NB4 (cell line): ENCODE measurements at regions not wholly inside any gene's neighbourhood (a gene's known extent, or its start where the extent isn't known, plus 50 kb on each side); places are given as distances from the start of the nearest gene placed in this dataset.

Source experiments
- DNase-seq: peaks from one replicate; pipeline ENCODE4 v3.0.0; 2010; ENCODE audit warnings: low read depth
- H3K4me3 ChIP-seq: one replicate; pipeline ENCODE4 v1.5.1; 2011; ENCODE audit warnings: mild to moderate bottlenecking, low read depth, low read length, moderate library complexity
- CTCF ChIP-seq: IDR thresholded peaks from one replicate; pipeline ENCODE4 v1.5.1; 2012; ENCODE audit warnings: low read depth, low read length
- MAX ChIP-seq: IDR thresholded peaks from 2 replicates; pipeline ENCODE4 v1.6.1; 2011; ENCODE audit warnings: low read depth, low read length
- MYC ChIP-seq: IDR thresholded peaks from 2 replicates; pipeline ENCODE4 v1.6.1; 2011; ENCODE audit warnings: low read depth, low read length
- POLR2A ChIP-seq: IDR thresholded peaks from 2 replicates; pipeline ENCODE4 v1.6.1; 2011; ENCODE audit warnings: mild to moderate bottlenecking; ENCODE audit not compliant: insufficient read length; ENCODE audit errors: extremely low read depth

- DNase-seq = no peak
- H3K4me3 ChIP-seq = no peak overlapping the region
- TF ChIP-seq CTCF (no peak), POLR2A (no peak), MYC (no peak), MAX (no peak)
These were observed 166.2 kb upstream of the CDKN3 start for GRCh38 chr14:54230645-54231044.

- TF ChIP-seq MAX (no peak), POLR2A (no peak), MYC (no peak), CTCF (no peak)
- no peak overlapping the region for H3K4me3 ChIP-seq
- DNase-seq = no peak
These were observed 164.1 kb upstream of the CDKN3 start for GRCh38 chr14:54232735-54233134.

GRCh38 chr14:54241517-54241916 lies 155.3 kb upstream of the CDKN3 start:
- H3K4me3 ChIP-seq = no peak overlapping the region
- DNase-seq = no peak
- TF ChIP-seq MAX = no peak
- no peak for TF ChIP-seq POLR2A
- no peak for TF ChIP-seq CTCF
- no peak for TF ChIP-seq MYC

GRCh38 chr14:54251356-54251755 lies 145.5 kb upstream of the CDKN3 start:
- H3K4me3 ChIP-seq = no peak overlapping the region
- DNase-seq = no peak
- TF ChIP-seq MAX = no peak
- no peak for TF ChIP-seq CTCF
- TF ChIP-seq MYC = no peak
- no peak for TF ChIP-seq POLR2A

GRCh38 chr14:54252072-54252730 lies 144.6 kb upstream of the CDKN3 start:
- TF ChIP-seq CTCF (no peak), POLR2A (no peak)
- no peak for DNase-seq
- no peak overlapping the region for H3K4me3 ChIP-seq
